DMS53 (cell line): ENCODE measurements at regions not wholly inside any gene's neighbourhood (a gene's known extent, or its start where the extent isn't known, plus 50 kb on each side); places are given as distances from the start of the nearest gene placed in this dataset.

Experiments
- DNase-seq: peaks from one replicate; lab custom pipeline; 2025; lab: John Stamatoyannopoulos, UW

DNA sequence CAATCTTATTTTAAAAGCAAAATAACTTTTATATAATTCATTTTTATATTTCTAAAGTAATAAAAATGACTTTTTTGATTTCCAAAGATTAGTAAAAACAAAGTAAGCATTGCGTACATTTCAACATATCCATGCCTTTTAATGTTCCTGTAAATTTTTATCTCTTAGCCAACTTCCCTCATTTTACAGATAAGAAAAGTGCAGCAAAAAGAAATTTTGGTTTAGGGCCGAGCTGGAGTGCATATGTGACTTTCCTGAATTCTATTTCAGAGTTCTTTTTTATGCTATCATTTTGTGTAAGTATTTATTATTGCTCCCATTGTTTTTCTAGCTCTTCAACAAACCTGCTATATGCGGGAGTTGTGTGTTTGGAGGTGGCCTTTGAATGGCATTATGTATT, 195.3 kb downstream of the NHLRC3 start:
- DNase-seq = no peak

DNA sequence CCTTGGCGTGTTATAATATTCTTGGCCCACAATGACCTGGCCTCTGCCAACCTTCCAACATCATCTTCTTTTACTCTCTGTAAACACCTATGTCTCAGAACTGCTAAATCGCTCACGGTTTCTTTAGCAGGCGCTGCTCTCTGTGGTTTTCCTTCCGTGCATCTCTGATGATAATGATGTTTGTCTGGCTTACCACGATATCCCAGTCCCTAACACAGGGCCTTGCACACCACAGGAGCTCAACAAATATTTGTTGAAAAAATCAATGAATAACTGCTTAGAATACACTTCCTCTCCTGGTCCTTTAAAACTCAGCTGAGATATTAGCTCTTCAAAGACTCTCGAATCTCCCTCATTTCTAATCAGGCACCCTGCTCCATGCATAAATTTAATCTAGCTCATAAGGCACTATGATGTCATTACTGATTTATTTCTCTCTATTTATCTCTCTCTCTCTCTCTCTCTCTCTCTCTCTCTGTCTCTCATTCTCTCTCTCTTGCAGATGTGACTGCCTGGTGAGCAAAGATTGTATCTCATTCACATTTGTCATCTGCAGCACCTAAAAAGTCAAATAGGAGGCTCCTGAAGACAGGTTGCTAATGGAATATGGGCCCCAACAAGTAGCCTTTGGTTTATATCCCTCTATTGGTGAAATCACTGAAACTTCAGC, 206.4 kb downstream of the NHLRC3 start:
- peak; percentile 69 for DNase-seq

DNA sequence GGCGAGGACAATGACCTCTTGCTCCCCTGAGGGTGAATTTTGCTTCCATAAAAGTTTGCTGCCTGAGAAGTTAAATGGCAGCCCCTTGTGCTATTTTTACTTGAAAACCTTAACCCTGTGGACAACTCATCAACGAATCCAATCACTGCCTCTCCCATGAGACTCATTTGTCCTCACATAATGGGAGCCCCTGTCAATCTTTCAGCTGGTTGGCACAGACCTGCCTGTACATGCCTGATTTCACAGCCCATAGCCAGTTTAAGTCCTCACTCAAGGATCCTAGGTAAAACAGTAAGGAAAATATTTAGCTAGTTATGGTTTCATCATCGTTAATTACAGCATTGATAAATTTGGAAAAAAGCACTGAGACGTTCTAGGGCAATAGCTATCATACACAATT, 207.4 kb downstream of the NHLRC3 start:
- no peak for DNase-seq

- DNase-seq = no peak
Observed at GRCh38 chr13:39249982-39250381, 211.7 kb downstream of the NHLRC3 start.

DNA sequence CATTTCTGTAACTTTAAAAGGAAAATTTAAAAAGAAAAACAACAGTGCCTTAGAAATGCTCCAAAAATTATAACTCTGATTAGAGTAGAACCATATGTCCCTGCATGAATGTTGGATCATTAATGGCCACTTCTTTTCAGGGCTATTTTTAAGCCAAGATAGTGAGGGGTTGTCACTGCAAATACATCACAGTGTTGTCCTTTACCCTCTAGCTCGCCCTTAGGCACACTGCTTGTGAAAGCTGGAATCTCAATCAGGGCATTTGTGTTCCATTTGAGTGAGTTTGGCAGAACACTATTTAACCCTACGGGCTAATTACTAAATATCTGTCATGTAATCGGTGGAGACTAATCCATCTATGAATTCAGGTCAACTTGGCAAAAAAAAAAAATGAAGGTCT, 212.2 kb downstream of the NHLRC3 start:
- DNase-seq = no peak

DNA sequence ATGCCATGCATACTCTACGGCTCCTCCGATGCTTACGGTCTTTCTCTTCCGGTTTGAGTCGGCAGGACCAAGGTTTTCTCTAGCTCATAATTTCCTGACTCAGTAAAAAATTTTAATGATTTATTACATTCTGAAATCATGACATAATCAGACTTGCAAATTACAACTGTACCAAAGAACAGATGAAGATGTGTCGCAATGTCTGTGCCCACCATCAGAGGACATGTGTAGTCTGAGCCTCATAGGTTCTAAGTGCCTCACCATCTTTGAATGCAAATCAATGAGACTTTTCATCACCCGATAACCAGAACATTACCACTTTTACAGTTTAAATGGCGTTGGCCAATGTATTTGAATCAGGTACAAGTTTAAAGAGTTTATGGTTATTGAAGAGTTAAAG, 213.1 kb downstream of the NHLRC3 start:
- no peak for DNase-seq

DNA sequence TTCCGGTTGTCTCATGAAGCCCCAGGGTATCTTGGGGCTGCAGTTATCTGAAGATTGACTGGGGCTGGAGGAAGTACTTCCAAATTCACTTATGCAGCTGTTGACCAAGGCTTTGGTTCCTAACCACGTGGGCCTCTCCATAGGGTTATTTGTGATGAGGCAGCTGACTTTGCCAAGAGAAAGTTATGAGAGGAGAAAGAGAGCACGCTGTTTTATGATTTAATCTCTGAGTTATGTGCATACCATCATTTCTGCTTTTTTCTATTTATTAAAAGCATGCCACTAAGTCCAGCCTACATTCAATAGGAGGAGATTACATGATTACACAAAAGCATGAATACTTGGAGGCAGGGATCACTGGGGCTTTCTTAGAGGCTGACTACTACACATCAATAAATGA, 215.5 kb downstream of the NHLRC3 start:
- no peak for DNase-seq

- DNase-seq = peak; percentile 15
Observed at GRCh38 chr13:39254601-39255000, 216.3 kb downstream of the NHLRC3 start.

GRCh38 chr13:39257642-39258041, 219.4 kb downstream of the NHLRC3 start:
- DNase-seq = no peak

DNA sequence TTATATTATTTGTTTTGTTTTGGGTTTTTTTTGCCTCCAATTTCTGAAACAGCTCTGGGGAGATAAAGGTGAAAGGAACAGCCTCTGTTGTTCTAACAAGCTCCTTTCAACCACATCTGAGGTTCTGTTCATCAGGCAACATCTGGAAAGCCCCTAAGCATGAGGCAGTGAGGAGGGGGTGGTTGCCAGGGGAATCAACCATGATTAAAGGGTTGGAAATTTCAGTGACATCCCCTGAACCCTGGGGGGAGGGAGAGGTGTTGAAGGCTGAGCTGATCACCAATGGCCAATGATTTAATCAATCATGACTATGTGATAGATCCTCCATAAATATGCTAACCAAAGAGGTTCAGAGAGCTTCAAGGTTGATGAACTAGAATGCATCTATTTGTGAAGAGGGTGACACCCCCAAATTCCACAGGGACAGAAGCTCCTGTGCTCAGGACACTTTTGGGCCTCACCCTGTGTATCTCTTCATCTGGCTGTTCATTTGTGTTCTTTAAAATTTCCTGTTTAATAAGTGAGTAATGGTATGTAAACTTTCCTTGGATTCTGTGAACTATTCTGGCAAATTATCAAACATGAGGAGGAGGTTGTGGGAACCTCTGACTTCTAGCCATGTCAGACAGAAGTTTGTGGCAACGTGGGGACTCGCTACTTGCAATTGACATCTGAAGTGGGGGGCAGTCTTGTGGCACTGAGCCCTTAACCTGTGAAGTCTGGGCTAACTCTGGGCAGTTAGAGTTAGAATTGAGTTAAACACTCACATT, 221.3 kb downstream of the NHLRC3 start:
- no peak for DNase-seq

- peak; percentile 74 for DNase-seq
Observed at GRCh38 chr13:39263033-39263432, 224.8 kb downstream of the NHLRC3 start.

GRCh38 chr13:39263531-39263930, 225.3 kb downstream of the NHLRC3 start:
- no peak for DNase-seq

DNA sequence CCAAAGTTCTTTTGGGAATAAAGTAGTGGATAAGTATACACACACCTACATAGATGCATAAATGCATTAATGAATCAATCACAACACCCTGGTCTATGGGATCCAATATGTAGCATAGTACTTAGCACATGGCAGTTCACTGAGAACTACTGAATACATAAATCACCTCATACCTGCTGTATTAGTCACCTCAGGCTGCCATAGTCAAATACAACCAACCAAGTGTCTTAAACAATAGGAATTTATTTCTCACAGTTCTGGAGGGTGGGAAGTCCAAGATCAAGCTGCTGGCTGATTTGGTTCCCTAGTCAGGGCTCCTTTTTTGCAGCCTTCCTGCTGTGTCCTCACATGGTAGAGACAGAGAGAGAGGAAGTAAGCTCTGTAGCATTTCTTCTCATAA, 228.2 kb downstream of the NHLRC3 start:
- peak; percentile 53 for DNase-seq

- no peak for DNase-seq
Observed at GRCh38 chr13:39268398-39268797, 230.1 kb downstream of the NHLRC3 start.

DNA sequence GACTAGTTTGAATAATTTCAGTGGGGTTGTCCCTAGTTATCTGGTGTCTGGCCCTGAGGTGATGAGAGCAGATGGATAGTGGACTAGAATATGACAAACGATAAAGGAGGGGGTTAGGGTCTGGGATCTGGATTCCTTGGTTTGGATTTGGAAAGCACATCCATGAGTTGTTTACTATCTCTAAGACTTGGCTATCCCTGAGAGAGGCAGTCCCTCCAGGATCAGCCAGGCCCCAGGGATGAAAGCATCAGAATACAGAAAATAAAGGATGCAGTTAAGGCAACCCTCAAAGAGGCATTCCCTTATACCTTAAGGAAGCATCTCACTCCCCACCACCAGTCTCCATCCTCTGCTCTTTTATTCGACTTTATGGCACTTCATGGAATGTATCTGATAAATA, 230.7 kb downstream of the NHLRC3 start:
- DNase-seq = no peak

GRCh38 chr13:39269411-39269810, 231.2 kb downstream of the NHLRC3 start:
- DNase-seq = no peak

DNA sequence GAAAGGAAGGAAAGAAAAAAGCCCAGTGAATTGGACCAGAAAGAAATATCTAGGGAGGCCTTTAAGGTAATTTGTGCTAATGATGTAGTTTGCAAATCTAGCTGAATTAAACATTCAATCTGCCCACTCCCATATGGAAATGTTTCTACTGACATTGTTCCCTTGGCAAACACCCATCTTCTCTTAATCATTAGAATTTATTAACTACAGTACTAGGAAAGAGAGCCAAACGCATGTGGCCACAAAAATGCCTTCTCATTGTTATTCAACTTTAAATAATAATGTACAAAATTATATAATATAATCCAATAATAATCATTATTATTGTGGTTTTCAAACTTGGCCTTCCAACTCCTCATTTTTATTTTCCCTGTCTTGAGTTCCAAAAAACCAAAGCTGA, 234.7 kb downstream of the NHLRC3 start:
- no peak for DNase-seq

GRCh38 chr13:39273953-39274738, 235.9 kb downstream of the NHLRC3 start:
- DNase-seq = peak; percentile 80

DNA sequence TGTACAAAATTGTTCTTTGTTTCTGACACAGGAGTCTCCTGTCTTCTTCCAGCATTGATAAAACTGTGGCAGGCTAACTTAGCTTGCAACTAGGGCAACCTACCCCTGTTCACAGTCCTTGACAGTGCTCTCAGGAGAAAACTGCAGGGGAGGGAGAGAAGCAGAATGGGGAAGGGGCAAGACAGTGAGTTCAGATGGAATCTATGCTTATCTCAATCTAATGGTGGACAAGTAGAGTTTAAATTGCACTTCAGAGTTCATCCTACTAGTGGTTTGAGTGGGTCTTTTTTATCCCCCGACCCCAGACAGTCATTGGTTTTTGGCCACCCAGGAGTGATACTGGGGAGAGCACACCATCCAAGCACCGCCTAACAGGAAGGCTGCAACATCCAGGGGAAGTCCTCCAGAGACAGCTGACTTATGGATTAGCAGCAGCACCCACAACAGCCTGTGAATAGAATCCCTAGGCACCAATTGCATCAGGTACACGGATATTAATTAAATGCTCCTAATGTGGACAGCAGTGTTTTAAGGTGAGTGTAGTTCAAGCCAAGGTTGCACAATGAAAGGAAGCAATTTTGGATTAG, 236.6 kb downstream of the NHLRC3 start:
- DNase-seq = peak; percentile 21

GRCh38 chr13:39279077-39279476, 240.8 kb downstream of the NHLRC3 start:
- no peak for DNase-seq

DNA sequence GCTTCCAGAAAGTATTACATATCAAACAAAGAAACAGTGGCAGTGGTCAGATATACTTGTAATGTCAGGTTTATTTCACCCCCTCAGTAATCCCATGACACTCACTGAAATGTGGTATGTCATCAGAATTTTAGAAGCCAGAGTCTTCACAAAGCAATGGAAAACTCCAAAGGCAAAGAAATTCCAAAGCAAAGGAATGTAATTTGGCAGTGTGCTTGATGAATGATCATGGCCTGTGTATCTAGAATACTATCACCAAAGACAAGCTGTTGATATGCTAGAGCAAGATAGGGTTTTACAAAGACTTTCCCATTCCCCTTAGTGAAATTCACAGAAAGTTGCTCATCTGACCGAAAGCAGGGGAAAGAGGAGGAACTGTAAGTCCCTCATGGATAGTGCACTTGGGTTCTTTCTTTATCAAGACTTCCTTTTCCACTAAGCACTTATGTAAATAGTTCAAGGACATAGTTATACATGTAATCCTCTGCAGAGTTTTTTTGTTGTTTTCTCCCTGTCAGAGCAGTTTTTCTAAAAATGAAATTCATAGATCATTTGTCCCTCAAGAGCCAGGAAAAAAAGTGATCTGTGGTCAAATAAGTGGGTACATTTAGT, 243.4 kb downstream of the NHLRC3 start:
- peak; percentile 22 for DNase-seq

- DNase-seq = peak; percentile 50
Observed at GRCh38 chr13:39282400-39282972, 244.2 kb downstream of the NHLRC3 start.
